Ramos (cell line): ENCODE measurements at regions not wholly inside any gene's neighbourhood (a gene's known extent, or its start where the extent isn't known, plus 50 kb on each side); places are given as distances from the start of the nearest gene placed in this dataset.

Experiments
- in situ Hi-C: fragments of 300-500 bp; cut with MboI; formaldehyde crosslinking; loops from one replicate; pipeline ENCODE4 v1.14.3; 2022; ENCODE audit warnings: low sequenced_read_pairs; ENCODE audit not compliant: unreplicated experiment

- in situ Hi-C loops = no loop called here
These were observed 58.4 kb upstream of the NUDT12 start for GRCh38 chr5:103620851-103621547.

- in situ Hi-C loops = no loop called here
These were observed 55.3 kb upstream of the NUDT12 start for GRCh38 chr5:103617913-103618312.

- in situ Hi-C loops = no loop called here
These were observed 54.5 kb upstream of the NUDT12 start for GRCh38 chr5:103617090-103617489.

GRCh38 chr5:103612545-103612944 lies 50.0 kb upstream of the NUDT12 start:
- in situ Hi-C loops = no loop called here
